C4-2B (cell line): ENCODE measurements at regions not wholly inside any gene's neighbourhood (a gene's known extent, or its start where the extent isn't known, plus 50 kb on each side); places are given as distances from the start of the nearest gene placed in this dataset.

ENCODE experiments used
- ZFX ChIP-seq: fragments of 450-650 bp; IDR thresholded peaks from 2 replicates; pipeline ENCODE4 v1.6.1; 2017
- TF ChIP-seq, protein P1 (sequence below): fragments of 450-650 bp; conservative IDR thresholded peaks from 2 replicates; pipeline ENCODE4 v1.5.1; 2017; ENCODE audit warnings: mild to moderate bottlenecking

GRCh38 chr11:116427337-116427902, 345.4 kb downstream of the BUD13 start:
- TF ChIP-seq, protein P1, sequence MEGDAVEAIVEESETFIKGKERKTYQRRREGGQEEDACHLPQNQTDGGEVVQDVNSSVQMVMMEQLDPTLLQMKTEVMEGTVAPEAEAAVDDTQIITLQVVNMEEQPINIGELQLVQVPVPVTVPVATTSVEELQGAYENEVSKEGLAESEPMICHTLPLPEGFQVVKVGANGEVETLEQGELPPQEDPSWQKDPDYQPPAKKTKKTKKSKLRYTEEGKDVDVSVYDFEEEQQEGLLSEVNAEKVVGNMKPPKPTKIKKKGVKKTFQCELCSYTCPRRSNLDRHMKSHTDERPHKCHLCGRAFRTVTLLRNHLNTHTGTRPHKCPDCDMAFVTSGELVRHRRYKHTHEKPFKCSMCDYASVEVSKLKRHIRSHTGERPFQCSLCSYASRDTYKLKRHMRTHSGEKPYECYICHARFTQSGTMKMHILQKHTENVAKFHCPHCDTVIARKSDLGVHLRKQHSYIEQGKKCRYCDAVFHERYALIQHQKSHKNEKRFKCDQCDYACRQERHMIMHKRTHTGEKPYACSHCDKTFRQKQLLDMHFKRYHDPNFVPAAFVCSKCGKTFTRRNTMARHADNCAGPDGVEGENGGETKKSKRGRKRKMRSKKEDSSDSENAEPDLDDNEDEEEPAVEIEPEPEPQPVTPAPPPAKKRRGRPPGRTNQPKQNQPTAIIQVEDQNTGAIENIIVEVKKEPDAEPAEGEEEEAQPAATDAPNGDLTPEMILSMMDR: no peak
- no peak for TF ChIP-seq ZFX
